NCI-H1436 (cell line): ENCODE measurements at regions not wholly inside any gene's neighbourhood (a gene's known extent, or its start where the extent isn't known, plus 50 kb on each side); places are given as distances from the start of the nearest gene placed in this dataset.

ENCODE experiments used
- DNase-seq: peaks from one replicate; lab custom pipeline; 2025; lab: John Stamatoyannopoulos, UW

DNA sequence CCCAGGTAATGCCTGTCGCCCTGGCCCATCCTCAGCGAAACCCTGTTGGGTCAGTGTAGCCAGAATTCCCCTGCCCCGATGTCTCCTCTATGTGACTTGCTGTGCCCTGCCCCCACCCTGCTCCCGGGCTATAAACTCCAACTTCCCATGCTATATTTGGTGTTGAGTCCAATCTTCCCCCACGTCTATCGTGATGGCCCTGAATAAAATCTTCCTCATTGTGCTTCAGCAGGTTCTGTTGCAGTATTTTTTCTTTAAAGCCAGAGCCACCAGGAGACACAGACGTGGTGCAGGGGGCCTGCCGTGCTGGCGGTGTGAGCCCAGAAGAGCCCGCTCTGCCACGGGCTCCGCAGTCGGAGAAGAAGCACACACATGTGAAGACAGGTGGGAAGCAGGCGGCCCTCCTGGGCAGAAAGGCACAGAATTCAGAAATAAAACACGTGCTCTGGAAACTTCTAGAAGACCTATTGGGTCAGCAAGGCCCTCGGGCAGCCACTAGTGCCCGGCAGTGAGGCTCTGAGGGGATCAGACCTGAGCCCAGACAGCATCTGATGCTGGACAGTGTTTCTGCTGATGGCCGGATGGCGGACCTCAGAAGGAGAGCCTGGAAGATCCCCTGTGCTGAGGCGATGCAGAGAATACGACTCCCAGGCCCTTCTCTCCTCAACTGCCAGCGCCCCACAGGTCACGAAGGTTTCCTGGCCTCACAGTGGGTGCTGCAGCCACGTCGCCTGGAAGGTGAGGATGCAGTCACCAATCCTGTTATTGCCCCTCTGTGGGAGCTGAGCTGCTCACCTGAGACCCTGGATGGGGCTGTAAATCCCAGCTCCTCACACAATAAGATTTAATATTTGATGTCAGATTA, 501.9 kb downstream of the BRD1 start:
- no peak for DNase-seq

DNA sequence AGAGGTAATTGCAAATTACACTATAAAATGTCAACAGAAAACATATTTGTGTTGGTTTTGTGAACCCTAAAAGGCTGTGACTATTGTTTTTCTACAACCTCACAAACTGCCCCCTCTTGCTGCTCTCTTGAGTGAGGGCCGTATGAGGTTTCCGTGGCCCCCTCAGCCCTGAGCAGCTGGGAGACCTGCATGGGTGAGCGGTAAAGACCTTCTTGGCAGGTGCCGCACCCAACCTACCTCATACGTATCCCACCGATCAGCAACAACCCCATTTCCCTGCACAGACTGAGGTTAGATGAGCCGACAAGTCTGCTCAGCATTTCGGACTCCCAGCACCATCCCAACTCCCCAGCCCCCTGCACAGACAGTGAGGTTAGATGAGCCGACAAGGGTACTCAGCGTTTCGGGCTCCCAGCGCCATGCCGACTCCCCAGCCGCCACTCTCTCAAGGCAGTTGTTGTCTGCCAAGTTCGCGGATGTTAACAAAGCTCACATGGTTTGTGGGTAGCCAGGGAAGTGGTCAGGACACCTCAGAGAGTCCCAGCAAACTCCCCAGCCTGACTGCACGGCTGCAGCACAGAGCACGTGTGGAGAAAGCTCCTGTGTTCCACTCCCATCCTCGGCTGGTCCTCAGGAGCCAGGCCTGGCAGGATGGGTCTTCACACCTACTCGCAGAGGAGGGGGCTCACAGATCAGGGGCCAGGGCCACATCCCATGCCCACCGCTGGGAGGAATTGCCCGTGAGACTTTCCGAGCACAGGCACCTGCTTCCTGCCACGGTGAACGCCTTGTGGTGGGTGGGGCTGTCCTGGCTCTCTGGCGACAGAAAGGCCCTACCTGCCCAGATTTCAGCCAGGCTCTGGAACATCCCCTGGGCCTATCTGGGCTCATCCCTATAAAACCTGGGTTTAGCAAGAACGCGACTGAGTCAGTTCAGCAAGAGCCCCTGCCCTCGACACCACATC, 502.9 kb downstream of the BRD1 start:
- no peak for DNase-seq

DNA sequence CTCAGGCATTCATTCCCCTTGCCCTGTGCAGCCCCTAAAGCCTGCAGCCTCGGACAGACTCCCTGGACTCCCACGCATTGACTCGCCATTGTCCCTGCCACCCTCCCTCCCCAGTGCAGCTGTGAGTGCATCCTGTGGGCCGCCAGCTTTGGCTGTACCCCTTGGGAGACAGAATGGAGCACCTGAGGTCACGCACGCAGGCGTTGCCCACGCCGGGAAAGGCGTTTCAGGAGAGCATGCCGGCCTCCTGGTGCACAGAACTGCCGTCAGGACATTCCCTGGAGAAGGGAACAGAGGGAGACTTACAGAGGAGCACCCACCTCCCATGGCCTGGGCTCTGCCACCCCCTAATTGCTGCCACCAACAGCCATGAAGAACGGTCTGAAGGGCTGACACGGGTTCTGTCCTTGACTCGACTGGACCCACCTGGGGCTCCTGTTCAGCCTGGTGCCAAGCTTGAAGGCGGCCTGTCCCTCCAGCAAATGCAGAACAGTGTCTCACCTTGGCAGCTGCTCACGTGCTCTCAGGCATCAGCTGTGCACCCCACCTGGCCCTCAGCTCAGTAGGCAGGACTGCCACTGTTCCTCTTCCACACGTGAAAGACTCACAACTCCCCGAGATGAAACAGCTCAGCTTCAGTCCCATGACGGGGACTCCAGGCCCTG, 503.8 kb downstream of the BRD1 start:
- DNase-seq, result no peak

DNA sequence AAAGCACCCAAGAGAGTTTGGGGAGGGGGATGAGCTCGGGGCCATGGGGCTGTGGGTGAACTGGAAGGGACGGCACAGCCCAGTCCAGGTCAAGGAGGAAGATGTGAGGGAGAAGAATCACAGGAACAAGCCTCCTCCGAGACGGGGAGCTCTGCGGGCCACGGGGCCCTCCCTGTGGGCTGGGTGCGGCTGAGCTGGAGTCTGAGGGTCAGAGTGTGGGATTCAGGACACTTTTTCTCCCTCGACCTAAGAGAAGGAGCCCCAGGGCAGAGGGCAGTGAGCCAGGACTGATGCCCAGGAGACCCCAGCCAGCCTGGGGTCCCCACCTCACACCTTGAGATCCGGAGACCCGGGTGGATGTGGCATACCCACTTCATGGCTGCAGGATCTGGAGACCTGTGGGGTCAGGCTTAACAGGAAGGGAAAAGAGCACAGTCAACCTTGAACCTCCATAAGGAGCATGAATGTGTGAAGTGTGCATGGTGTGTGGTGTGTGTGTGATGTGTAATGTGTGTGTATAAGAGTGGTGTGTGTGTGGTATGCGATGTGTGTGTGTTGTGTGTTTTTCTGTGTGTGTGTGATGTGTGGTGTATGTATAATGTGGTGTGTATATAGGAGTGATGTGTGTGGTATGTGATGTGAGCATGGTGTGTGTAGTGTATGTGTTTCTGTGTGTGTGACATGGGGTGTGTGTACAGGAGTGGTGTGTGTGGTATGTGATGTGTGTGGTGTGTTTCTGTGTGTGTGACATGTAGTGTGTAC, 504.6 kb downstream of the BRD1 start:
- no peak for DNase-seq

DNA sequence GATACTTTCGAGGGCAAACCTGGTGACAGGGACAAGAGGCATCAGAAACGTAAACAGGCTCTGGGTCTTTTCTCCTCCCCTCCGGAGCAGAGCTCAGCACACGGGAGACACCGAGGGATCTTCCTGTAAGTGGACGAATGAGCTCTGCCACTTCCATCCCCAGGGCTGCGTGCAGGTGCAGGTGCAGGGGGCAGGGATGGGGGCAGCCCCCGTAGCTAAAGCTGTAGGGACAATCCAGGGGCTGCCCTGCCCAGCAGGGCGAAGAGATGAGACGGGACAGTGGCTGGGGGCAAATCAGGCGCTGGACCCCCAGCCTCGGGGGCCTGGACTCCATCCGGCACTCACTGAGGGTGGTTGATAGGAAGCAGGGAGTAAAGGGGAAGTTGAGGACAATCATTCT, 505.4 kb downstream of the BRD1 start:
- no peak for DNase-seq

DNA sequence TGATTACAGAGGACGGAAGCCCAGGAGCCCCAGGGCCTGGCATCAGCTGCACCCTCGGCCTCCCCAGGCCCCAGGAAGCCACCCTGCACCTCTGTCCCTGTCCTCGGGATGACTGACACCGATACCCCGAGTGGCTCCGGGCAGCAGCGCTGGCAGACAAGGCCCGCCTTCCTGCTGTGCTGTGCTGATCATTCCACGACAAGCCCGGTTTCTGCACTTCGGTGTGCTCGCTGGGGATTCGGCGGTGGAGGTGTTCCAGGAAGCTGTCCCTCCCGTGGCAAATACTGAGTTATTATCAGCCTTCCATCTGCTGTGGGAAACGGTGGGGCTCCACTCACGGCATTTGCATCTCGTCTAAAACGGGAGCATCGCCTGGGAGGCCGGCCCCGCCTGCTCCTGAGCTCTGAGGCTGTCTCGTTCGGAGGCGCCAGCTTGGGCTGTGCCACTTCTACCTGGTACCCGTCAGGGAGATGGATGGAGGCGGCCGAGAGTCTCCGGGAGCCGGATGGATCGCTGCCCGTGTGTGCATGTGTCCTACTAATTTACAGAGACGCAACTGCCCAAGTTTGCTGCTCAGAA, 506.1 kb downstream of the BRD1 start:
- no peak for DNase-seq

DNA sequence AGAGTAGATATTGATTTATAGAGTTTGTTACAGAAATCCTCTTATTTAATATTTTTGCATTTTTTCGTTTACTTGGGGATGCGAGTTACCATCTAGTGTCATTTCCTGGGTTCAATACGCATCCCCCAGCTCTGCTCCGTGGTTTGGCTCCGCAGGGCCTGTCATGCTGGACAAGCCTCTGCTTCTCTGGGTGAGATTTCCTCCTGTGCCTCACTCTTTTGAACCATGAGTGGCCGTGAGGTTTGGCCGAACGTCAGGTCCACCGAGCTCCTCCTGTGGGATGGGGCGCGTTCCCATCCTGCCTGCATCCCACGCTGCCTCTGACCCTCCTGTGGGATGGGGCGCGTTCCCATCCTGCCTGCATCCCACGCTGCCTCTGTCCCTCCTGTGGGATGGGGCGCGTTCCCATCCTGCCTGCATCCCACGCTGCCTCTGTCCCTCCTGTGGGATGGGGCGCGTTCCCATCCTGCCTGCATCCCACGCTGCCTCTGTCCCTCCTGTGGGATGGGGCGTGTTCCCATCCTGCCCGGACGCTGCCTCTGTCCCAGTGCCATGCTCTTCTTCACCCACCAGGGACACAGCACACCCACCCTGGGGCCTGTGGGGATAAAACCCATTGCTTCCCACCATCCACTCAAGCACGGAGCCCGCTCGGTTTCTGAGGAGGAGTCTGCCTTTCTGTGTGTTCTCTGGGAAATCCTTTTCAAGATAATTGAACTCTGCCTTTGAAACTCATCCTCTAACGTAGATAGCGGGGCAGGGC, 506.8 kb downstream of the BRD1 start:
- no peak for DNase-seq

DNA sequence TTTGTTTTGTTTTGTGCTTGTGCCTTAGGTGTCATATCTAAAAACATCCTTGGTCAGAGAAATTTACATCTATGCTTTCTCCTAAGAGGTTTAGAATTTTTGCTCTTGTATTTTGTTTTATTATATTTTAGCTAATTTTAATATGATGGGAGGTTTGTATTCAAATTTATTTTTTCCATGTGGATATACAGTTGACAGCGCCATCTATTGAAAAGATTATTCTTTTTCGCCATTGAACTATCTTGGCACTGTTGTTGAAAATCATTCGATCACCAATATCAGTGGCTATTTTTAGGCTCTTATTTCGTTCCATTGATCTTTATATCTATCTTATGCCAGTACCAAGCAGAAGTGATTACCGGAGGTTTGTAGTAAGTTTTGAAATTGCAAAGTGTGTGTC, 510.3 kb downstream of the BRD1 start:
- DNase-seq, result no peak

DNA sequence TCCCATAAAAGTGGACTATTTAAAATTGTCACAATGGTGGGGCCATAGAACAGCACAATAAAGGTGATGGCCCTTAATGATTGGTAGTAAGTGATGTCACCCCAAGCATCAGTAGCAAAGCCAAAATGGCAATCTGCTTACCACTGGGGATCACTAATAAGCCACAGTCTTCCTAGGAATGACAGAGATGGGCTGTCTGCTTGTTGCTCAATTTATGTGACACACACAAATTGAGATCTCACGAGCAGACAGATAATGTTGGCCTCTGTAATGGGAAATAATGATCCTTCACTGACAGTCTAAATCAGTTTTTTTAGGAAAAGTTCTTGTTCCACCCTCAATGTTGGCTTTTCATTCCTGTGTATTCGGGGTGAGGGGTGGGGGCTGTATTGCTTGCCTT, 515.1 kb downstream of the BRD1 start:
- DNase-seq, result no peak

DNA sequence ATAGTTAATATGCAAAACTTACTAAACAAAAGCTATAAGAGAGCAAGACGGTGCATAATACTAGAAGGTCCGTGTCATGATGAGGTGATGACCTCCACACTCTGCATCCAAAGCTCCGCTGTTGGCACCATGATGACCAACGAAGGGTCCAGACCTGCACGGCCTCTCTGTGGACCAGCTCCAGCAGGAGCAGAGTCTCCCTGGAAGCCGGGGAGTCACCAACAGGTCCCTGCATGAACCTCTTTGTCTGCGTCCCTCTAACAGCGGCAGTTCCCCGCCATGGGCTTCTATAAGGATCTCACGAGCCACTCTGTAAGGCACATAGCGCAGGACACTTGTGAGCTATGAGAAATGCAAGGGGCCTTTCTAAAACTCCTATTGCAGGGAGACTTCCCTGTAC, 517.3 kb downstream of the BRD1 start:
- DNase-seq, result no peak

DNA sequence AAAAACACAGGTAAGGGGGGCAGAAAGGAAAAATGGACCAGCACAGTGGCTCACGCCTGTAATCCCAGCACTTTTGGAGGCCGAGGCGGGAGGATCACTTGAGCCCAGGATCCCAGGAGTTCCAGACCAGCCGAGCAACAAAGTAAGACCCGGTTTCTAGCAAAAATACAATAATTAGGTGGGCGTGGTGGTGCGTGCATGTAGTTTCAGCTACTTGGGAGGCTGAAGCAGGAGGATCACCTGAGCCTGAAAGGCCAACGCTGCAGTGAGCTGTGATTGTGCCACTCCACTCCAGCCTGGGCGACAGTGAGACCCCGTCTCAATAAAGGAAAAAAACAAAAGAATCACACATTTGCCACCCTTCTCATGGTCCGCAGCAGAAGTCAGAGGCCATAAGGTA, 519.4 kb downstream of the BRD1 start:
- no peak for DNase-seq

DNA sequence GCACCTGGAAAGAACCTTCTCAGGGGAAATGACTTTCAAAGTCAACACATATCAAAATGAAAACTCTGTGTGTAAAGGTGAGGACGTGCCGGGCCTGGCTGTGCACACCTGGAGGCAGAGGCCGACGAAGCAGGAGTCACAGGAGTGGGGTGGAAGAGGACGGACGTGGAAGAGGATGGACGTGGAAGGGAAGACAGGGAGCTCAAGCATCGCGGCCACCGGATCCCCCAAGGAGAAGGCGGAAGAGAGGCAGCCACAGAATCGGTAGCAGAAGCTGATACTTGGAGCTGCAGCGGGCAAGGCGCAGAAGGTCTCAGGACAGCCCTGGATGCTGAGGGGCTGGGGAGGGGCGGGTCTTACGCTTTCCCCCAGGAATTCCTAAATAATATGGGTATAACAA, 519.8 kb downstream of the BRD1 start:
- DNase-seq, result no peak

DNA sequence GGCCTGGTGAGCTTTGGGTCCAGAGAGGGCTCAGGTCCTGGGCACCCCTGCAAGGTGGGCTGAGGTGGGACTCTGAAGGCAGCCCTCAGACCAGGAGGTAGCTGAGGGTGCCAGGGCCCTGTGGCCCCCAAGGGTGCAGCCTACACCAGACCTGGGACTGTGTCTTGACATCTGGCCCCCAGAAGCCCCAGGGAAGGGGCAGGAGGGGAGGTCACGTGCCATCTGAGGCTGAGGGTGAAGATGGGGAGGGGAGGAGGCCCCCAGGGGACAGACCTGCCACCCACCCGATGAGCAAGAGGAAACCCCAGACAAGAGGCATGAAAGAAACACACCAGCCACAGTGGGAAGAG, 520.2 kb downstream of the BRD1 start:
- no peak for DNase-seq

DNA sequence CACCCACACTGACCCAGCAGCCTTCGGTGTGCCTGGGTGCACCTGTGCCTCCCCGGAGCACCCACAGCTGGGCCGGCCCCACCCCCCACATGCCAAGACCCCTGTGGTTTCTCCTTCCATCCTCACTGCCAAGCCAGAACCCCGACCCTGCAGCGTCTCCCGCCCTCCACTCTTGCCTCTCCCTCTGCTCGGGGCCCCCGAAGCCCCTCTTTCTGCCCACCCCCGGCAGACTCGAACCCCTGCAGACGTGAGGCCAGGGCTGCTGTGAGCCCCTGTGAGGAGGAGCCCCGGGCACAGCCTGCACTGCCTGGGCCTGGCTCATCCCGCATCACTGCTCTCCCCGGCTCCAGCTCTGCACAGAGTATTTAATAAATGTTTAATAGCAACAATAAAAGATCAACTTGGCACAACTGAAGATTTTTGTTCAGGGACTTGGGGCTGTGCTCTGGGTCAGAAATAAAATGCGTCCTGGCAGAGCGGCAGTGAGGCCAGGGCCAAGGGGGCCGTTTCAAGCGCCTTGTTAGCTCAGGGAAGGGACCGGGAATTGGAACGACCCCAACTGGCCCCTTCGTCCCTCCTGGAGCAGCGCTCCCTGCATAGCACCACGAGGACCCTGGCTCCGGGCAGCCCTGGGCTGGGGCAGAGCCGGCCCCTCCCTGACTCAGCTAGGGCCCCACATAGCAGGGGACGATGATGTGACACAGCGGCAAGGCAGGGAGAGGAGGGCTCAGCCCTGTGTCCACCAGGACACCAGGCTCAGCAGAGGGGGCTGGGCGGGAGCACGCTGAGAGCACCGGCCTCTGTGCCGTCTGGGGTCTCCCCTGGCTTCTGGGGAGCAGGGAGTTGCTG, 520.8 kb downstream of the BRD1 start:
- DNase-seq, result no peak

DNA sequence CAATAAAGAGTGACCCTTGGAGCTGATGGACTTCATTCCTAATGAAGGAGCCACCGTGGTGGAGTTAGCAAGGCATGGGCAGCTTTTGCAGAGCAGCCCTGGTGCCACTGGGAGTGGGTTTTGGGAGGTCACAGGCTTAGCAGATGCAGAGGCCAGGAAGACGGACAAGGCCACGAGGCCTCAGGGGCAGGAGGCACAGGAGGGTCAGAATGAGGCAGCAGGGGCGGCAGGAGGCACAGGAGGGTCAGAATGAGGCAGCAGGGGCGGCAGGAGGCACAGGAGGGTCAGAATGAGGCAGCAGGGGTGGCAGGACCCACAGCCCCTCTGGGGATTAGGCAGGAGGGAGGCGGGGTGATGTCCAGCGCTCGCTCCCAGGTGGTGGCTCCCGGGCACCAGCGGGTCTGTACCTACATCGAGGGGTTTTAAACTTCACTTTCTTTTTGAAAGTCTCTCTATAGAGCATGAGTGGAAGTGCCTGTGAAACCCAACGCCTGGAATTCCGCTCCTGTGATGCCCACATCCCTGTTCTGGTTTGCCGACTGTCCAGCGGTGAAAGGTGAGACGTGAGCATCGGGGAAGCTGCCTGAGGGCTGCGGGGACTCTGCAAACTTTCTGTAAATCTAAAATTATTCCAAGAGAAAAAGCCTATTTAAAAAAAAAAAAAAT, 521.6 kb downstream of the BRD1 start:
- DNase-seq, result no peak

DNA sequence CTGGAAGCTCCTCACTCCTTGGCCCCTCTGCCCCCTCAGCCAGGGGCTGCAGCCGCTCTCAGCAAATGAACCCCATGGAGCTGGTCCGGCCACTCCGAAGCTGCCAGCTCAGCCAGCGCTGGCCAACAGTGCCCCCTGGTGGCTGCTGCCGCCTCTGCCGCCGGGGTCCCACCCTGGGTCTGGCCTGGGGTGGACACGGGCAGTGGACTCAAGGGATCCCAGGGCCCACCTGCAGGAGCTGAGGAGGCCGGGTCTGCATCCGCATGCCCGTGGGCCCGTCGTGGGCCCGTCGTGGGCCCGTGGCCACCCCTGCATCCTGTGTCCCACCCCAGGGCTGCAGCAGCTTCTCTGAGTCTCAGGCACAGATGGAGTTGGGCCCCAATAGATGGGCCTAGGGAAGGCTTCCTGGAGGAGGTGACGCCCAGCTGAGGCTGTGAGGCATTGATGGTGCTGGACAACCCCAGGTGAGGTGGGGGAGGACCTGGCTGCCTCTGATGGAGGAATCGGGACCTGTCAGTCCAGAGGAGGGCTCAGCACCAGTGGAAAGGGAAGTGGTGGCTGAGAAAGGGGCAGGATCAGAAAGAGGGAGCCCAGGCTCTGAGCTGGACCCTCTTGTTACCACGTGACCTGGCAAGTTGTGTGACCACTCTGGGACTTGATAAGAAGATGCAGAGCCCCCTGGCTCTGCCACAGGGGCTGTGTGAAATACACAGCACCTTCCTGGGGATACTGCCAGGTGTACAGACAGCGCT, 522.3 kb downstream of the BRD1 start:
- peak; percentile 39 for DNase-seq

DNA sequence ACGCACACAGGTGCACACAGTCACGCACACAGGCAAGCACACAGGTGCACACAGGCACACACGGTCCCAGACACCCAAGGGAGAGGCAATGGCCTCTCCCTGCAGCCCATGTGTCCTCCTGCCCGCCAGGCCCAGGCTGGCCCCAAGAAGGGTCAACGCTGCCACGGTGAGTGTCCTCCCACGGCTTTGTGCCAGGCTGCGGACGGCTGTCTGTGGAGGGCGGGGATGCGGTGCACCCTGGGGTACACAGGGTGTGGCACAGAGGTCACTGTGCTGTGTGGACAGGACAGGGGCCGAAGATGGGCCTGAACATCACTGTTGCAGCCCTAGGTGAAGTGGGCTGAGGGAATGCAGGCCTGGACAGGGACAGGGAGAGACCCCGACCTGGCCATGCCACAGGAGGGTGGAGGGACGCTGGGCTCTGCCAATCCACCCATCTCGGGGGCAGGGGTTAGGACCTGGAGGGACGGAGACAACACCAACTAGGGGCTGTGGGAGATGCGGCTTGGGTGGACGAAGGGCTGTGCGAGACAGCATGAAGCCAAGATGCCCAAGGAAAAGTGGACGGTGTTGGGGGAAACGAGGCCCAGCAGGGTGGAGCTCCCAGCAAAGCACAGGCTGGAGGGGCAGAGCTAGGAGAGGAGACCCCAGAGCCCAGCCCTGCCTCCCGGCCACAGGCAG, 523.8 kb downstream of the BRD1 start:
- no peak for DNase-seq
